CD8-positive, alpha-beta memory T cell (primary cell): ENCODE measurements at regions not wholly inside any gene's neighbourhood (a gene's known extent, or its start where the extent isn't known, plus 50 kb on each side); places are given as distances from the start of the nearest gene placed in this dataset.

ENCODE experiments used
- CTCF ChIA-PET: fragments of 350-600 bp; sonication (Branson Sonifier 250); formaldehyde crosslinking; loops from one replicate; lab custom pipeline; 2021; ENCODE audit warnings: antibody characterized with exemption; lab: Charles Lee
- POLR2A ChIA-PET: fragments of 350-600 bp; sonication (Branson Sonifier 250); formaldehyde crosslinking; loops from one replicate; lab custom pipeline; 2021; ENCODE audit warnings: antibody characterized with exemption; lab: Charles Lee
- DNase-seq, 5 donors: peaks; one replicate each; pipeline versions ENCODE4 v3.0.0 to v3.0.0-alpha.2; 2020 to 2022; ENCODE audit warnings: mixed read lengths in 1 of 5
- H3K27ac ChIP-seq: one replicate; pipeline ENCODE4 v1.7.0; 2013; ENCODE audit warnings: low read depth, mild to moderate bottlenecking, low read length, moderate library complexity
- H3K27me3 ChIP-seq: 2 replicates; pipeline ENCODE4 v1.7.0; 2013; ENCODE audit warnings: low read length, mild to moderate bottlenecking; ENCODE audit not compliant: insufficient read depth, poor library complexity, severe bottlenecking
- H3K36me3 ChIP-seq: 2 replicates; pipeline ENCODE4 v1.7.0; 2013; ENCODE audit warnings: mild to moderate bottlenecking, low read length, moderate library complexity; ENCODE audit not compliant: insufficient read depth
- H3K4me1 ChIP-seq: 2 replicates; pipeline ENCODE4 v1.7.0; 2013; ENCODE audit warnings: mild to moderate bottlenecking, low read length, moderate library complexity; ENCODE audit not compliant: insufficient read depth
- H3K4me3 ChIP-seq: 2 replicates; pipeline ENCODE4 v1.7.0; 2013; ENCODE audit warnings: mild to moderate bottlenecking, low read length
- H3K9me3 ChIP-seq: 2 replicates; pipeline ENCODE4 v1.7.0; 2013; ENCODE audit warnings: mild to moderate bottlenecking, low read length
- H3K27ac Mint-ChIP-seq, 8 donors: one replicate each; pipeline ENCODE4 v1.8.0; 2020 to 2021; ENCODE audit warnings: mixed read lengths in 8 of 8, mild to moderate bottlenecking in 6 of 8, inconsistent platforms in 3 of 8, moderate library complexity in 3 of 8
- H3K27me3 Mint-ChIP-seq, 2 donors: one replicate each; pipeline ENCODE4 v1.8.0; 2020 to 2021; ENCODE audit warnings: mixed read lengths in 2 of 2, mild to moderate bottlenecking in 1 of 2, moderate library complexity in 1 of 2
- H3K36me3 Mint-ChIP-seq, 3 donors: one replicate each; pipeline ENCODE4 v1.8.0; 2020 to 2021; ENCODE audit warnings: mixed read lengths in 3 of 3, inconsistent platforms in 1 of 3, mild to moderate bottlenecking in 1 of 3
- H3K4me1 Mint-ChIP-seq, 3 donors: one replicate each; pipeline ENCODE4 v1.8.0; 2020 to 2021; ENCODE audit warnings: mixed read lengths in 3 of 3, inconsistent platforms in 1 of 3, mild to moderate bottlenecking in 1 of 3
- H3K4me3 Mint-ChIP-seq, 7 donors: one replicate each; pipeline ENCODE4 v1.8.0; 2020 to 2021; ENCODE audit warnings: mixed read lengths in 7 of 7, mild to moderate bottlenecking in 6 of 7, moderate library complexity in 4 of 7, inconsistent platforms in 2 of 7
- H3K9me3 Mint-ChIP-seq, 5 donors: one replicate each; pipeline ENCODE4 v1.8.0; 2020 to 2022; ENCODE audit warnings: mixed read lengths in 5 of 5, mild to moderate bottlenecking in 3 of 5, moderate library complexity in 2 of 5, inconsistent platforms in 1 of 5

GRCh38 chr4:25588206-25588605, 67.4 kb upstream of the SLC34A2 start:
- H3K9me3 Mint-ChIP-seq, result no peaks in the 10 kb centered on the region
- Histone ChIP-seq H3K36me3 (no peaks in the 10 kb centered on the region), H3K4me3 (no peak overlapping the region), H3K27me3 (no peaks in the 10 kb centered on the region), H3K9me3 (no peaks in the 10 kb centered on the region), H3K4me1 (no peaks in the 10 kb centered on the region), H3K27ac (no peak overlapping the region)
- H3K36me3 Mint-ChIP-seq, result no peaks in the 10 kb centered on the region
- no peak overlapping the region for H3K27ac Mint-ChIP-seq
- H3K27me3 Mint-ChIP-seq, result peaks cover 0 to 4% of the 10 kb centered on the region in 2 donors
- CTCF ChIA-PET, result no interaction called here
- no peak overlapping the region for H3K4me3 Mint-ChIP-seq
- H3K4me1 Mint-ChIP-seq, result no peaks in the 10 kb centered on the region
- POLR2A ChIA-PET, result no interaction called here
- no peak for DNase-seq

DNA sequence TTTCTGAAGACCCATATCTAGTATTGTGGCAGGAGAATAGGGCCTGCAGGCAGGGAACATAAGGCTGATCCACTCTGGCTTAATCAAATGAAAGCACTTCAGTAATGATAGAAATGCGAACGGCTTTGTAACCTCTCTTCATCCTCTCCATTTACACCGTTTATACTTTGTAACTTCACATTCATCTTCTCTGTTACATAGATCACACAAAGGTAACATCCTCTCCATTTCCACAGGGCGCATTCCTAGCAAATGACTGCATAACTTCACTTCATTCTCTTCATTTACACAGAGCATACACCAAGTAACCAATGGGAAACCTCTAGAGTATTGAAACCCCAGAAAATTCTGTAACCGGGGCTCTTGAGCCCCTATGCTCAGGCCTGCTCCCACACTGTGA, 65.5 kb upstream of the SLC34A2 start:
- Mint-ChIP-seq H3K27me3 (peaks cover 0 to 4% of the 10 kb centered on the region in 2 donors), H3K9me3 (peaks cover 0 to 7% (median 2%) of the 10 kb centered on the region in 5 donors), H3K36me3 (peaks cover 0 to 3% (median 0%) of the 10 kb centered on the region in 3 donors), H3K27ac (no peak overlapping the region), H3K4me3 (no peak overlapping the region), H3K4me1 (no peaks in the 10 kb centered on the region)
- ChIA-PET POLR2A (no interaction called here), CTCF (no interaction called here)
- Histone ChIP-seq H3K27me3 (no peaks in the 10 kb centered on the region), H3K36me3 (no peaks in the 10 kb centered on the region), H3K9me3 (no peaks in the 10 kb centered on the region), H3K4me3 (no peak overlapping the region), H3K4me1 (no peaks in the 10 kb centered on the region), H3K27ac (no peak overlapping the region)
- DNase-seq, result no peak

DNA sequence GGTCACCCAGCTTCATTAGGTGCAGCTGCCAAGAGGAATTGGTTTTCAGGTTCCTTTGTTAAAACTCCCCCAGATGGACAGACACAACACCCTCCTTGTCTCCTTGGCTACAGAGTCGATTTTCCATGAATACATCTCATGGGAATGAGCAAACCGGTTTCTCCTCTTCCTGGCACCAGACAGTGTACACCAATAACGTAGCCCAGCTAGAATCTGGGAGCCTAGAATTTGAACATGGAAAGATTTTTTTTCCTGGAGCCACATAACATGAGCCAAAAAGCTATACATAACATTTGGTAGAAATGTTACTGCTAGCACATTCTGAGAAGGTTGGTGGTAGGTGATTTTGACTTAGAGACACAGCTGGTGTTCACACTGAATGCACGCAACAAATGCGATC, 62.9 kb upstream of the SLC34A2 start:
- ChIA-PET POLR2A (no interaction called here), CTCF (no interaction called here)
- peaks cover 0 to 3% (median 0%) of the 10 kb centered on the region in 3 donors for H3K36me3 Mint-ChIP-seq
- H3K9me3 ChIP-seq, result no peaks in the 10 kb centered on the region
- H3K36me3 ChIP-seq, result no peaks in the 10 kb centered on the region
- H3K4me3 ChIP-seq, result no peak overlapping the region
- no peaks in the 10 kb centered on the region for H3K27me3 ChIP-seq
- H3K27ac ChIP-seq, result no peak overlapping the region
- peaks cover 0 to 4% of the 10 kb centered on the region in 2 donors for H3K27me3 Mint-ChIP-seq
- H3K4me1 ChIP-seq, result no peaks in the 10 kb centered on the region
- H3K27ac Mint-ChIP-seq, result no peak overlapping the region
- peaks cover 5 to 16% (median 12%) of the 10 kb centered on the region in 5 donors for H3K9me3 Mint-ChIP-seq
- no peaks in the 10 kb centered on the region for H3K4me1 Mint-ChIP-seq
- DNase-seq, result no peak
- H3K4me3 Mint-ChIP-seq, result no peak overlapping the region
